HCT116 (cell line): ENCODE measurements at regions not wholly inside any gene's neighbourhood (a gene's known extent, or its start where the extent isn't known, plus 50 kb on each side); places are given as distances from the start of the nearest gene placed in this dataset.

Experiments
- ATAC-seq: fragments of 200-7000 bp; cut with Tn5 transposase; 2 replicates; pipeline ENCODE4 v1.9.1; 2020; ENCODE audit warnings: mild to moderate bottlenecking, moderate library complexity
- BruUV-seq: library from RNA; stranded (reverse); fragments of 400-500 nt; replicated peaks from 2 replicates; lab custom pipeline; 2021; lab: Mats Ljungman, UMichigan
- CTCF ChIA-PET: fragments of 300-600 bp; sonication (Branson Sonifier 250); formaldehyde crosslinking; loops from one replicate; lab custom pipeline; 2021; ENCODE audit warnings: antibody characterized with exemption; lab: Charles Lee
- POLR2A ChIA-PET: fragments of 300-600, 350-600 bp; sonication (Branson Sonifier 250); formaldehyde crosslinking; loops from one replicate; lab custom pipeline; 2021; ENCODE audit warnings: antibody characterized with exemption; lab: Charles Lee
- RAD21 ChIA-PET, 2 experiments: fragments of 300-600 bp; sonication (Branson Sonifier 250); formaldehyde crosslinking; loops; one replicate each; lab custom pipeline; 2023; ENCODE audit warnings: low total read pairs in 2 of 2; ENCODE audit not compliant: uncharacterized antibody in 2 of 2, unreplicated experiment in 2 of 2, low non-redundant PET in 1 of 2; lab: Charles Lee
- DNase-seq: peaks from one replicate; pipeline ENCODE4 v3.0.0-alpha.2; 2010; ENCODE audit warnings: low read depth, low spot score
- H2AFZ ChIP-seq: fragments of 200-600 bp; shearing (Covaris generic), sonication (generic); 2 replicates; pipeline ENCODE4 v1.6.1; 2017; ENCODE audit warnings: low read depth, mixed run types, mixed read lengths, antibody characterized with exemption, low read length; ENCODE audit not compliant: poor library complexity, severe bottlenecking
- H3K27ac ChIP-seq: 2 replicates; pipeline ENCODE4 v1.5.1; 2012; ENCODE audit warnings: low read depth, low read length
- H3K27me3 ChIP-seq: fragments of 200-600 bp; sonication (generic); 2 replicates; pipeline ENCODE4 v1.6.1; 2016; ENCODE audit warnings: mixed run types, low read length, mixed read lengths; ENCODE audit not compliant: insufficient read depth
- H3K36me3 ChIP-seq, 2 experiments: fragments of 200-500 bp in 1 of 2; fragments of 200-600 bp in 1 of 2; sonication (Bioruptor generic) in 1 of 2; sonication (generic) in 1 of 2; 2 replicates each; pipeline versions ENCODE4 v1.5.1 to v1.6.1; 2014 to 2016; ENCODE audit warnings: low read length in 2 of 2, inconsistent platforms in 1 of 2, mixed read lengths in 1 of 2, mixed run types in 1 of 2; ENCODE audit not compliant: insufficient read depth in 2 of 2, control insufficient read depth in 1 of 2
- H3K4me1 ChIP-seq, 2 experiments: fragments of 200-600 bp in 1 of 2; sonication (generic) in 1 of 2; 2 replicates each; pipeline versions ENCODE4 v1.5.1 to v1.6.1; 2012 to 2017; ENCODE audit warnings: low read length in 2 of 2, inconsistent platforms in 1 of 2, mild to moderate bottlenecking in 1 of 2, mixed read lengths in 1 of 2, mixed run types in 1 of 2, moderate library complexity in 1 of 2; ENCODE audit not compliant: insufficient read depth in 2 of 2, control insufficient read depth in 1 of 2
- H3K4me2 ChIP-seq: fragments of 200-600 bp; sonication (generic); 2 replicates; pipeline ENCODE4 v1.6.1; 2017; ENCODE audit warnings: mixed run types, low read length, mixed read lengths
- H3K4me3 ChIP-seq, 2 experiments: fragments of 200-600 bp in 1 of 2; sonication (generic) in 1 of 2; replicated peaks in 1 of 2; 2 replicates each; pipeline ENCODE4 v1.5.1; 2011 to 2016; ENCODE audit warnings: low read length in 2 of 2, control low read depth in 1 of 2, low read depth in 1 of 2, mild to moderate bottlenecking in 1 of 2, mixed read lengths in 1 of 2, mixed run types in 1 of 2
- H3K79me2 ChIP-seq: fragments of 200-600 bp; sonication (generic); 2 replicates; pipeline ENCODE4 v1.6.1; 2017; ENCODE audit warnings: mild to moderate bottlenecking, mixed run types, low read length, moderate library complexity, mixed read lengths; ENCODE audit not compliant: insufficient read depth
- H3K9ac ChIP-seq: fragments of 200-600 bp; sonication (generic); 2 replicates; pipeline ENCODE4 v1.6.1; 2016; ENCODE audit warnings: low read length, mixed read lengths
- H3K9me2 ChIP-seq: fragments of 200-600 bp; sonication (generic), shearing (Covaris generic); 2 replicates; pipeline ENCODE4 v1.6.1; 2017; ENCODE audit warnings: mixed run types, mild to moderate bottlenecking, moderate library complexity; ENCODE audit not compliant: insufficient read depth
- H3K9me3 ChIP-seq, 2 experiments: fragments of 200-500 bp in 1 of 2; fragments of 200-600 bp in 1 of 2; sonication (Bioruptor generic) in 1 of 2; sonication (generic) in 1 of 2; 2 replicates each; pipeline ENCODE4 v1.6.1; 2014 to 2017; ENCODE audit warnings: low read length in 2 of 2, mixed read lengths in 2 of 2, inconsistent platforms in 1 of 2, low read depth in 1 of 2, mild to moderate bottlenecking in 1 of 2, mixed run types in 1 of 2, moderate library complexity in 1 of 2; ENCODE audit not compliant: control insufficient read depth in 1 of 2, insufficient read depth in 1 of 2
- H4K20me1 ChIP-seq: fragments of 200-600 bp; sonication (generic), shearing (Covaris generic); 2 replicates; pipeline ENCODE4 v1.6.1; 2017; ENCODE audit warnings: mixed run types, mild to moderate bottlenecking, moderate library complexity; ENCODE audit not compliant: insufficient read depth
- ATF3 ChIP-seq: IDR thresholded peaks from 2 replicates; pipeline ENCODE4 v1.6.1; 2012
- CBX3 ChIP-seq: IDR thresholded peaks from 2 replicates; pipeline ENCODE4 v1.6.1; 2012; ENCODE audit warnings: low read depth
- REST ChIP-seq: IDR thresholded peaks from 2 replicates; pipeline ENCODE4 v1.6.1; 2012; ENCODE audit warnings: low read depth
- SIN3A ChIP-seq: IDR thresholded peaks from 2 replicates; pipeline ENCODE4 v1.6.1; 2012; ENCODE audit warnings: low read depth
- ZNF274 ChIP-seq: fragments of 200-500 bp; sonication (Bioruptor generic); IDR thresholded peaks from 2 replicates; pipeline ENCODE4 v1.6.1; 2014; ENCODE audit warnings: mild to moderate bottlenecking, low read depth, low read length, inconsistent platforms
- intact Hi-C: fragments of 100-400 bp; cut with micrococcal nuclease; formaldehyde crosslinking; loops from 2 replicates; pipeline ENCODE4 v1.10.0; 2022

GRCh38 chr20:22815206-22815551 lies 219.9 kb upstream of the SSTR4 start:
- no peak for TF ChIP-seq ZNF274
- no peak for TF ChIP-seq ATF3
- no peak for TF ChIP-seq SIN3A
- no peak for TF ChIP-seq CBX3
- no peak for TF ChIP-seq REST
- BruUV-seq, result no TSS peak
- ATAC-seq (peak; percentile 62), DNase-seq (no peak)
- Histone ChIP-seq H4K20me1 (no peaks in the 10 kb centered on the region), H3K27me3 (peaks cover 9% of the 10 kb centered on the region; the same call in 1 of the 2 replicates), H3K9ac (no peak overlapping the region), H3K36me3 (no peaks in the 10 kb centered on the region), H3K9me3 (no peaks in the 10 kb centered on the region), H3K27ac (no peak overlapping the region), H3K4me2 (no peak overlapping the region), H3K9me2 (no peaks in the 10 kb centered on the region), H3K4me3 (no peak overlapping the region), H2AFZ (no peak overlapping the region), H3K4me1 (no peaks in the 10 kb centered on the region), H3K79me2 (no peaks in the 10 kb centered on the region)
- intact Hi-C loops, result no loop called here
- POLR2A ChIA-PET, result no interaction called here
- RAD21 ChIA-PET, result no interaction called here
- CTCF ChIA-PET, result no interaction called here
